ENCODE measurements at regions not wholly inside any gene's neighbourhood (a gene's known extent, or its start where the extent isn't known, plus 50 kb on each side); places are given as distances from the start of the nearest gene placed in this dataset.

DNA sequence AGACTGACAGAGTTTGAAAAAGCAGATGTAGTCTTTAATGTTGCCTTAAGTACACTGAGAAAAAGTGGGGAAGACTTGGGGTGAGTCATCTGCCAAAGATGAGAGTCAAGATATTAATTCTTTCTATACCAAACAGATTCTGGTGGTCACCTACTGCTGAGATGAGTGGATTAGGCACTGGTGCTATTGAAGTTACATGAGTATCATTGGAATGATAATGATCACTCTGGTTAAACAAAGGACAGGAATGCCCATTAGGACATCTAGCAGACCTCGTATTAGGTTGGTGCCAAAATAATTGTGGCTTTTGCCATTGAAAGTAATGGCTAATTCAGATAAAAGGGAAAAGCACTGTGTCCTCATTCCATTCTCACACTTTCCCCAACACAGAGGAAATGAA is 1588.9 kb downstream of the KCNT2 start:
- TF ChIP-seq, protein P1, sequence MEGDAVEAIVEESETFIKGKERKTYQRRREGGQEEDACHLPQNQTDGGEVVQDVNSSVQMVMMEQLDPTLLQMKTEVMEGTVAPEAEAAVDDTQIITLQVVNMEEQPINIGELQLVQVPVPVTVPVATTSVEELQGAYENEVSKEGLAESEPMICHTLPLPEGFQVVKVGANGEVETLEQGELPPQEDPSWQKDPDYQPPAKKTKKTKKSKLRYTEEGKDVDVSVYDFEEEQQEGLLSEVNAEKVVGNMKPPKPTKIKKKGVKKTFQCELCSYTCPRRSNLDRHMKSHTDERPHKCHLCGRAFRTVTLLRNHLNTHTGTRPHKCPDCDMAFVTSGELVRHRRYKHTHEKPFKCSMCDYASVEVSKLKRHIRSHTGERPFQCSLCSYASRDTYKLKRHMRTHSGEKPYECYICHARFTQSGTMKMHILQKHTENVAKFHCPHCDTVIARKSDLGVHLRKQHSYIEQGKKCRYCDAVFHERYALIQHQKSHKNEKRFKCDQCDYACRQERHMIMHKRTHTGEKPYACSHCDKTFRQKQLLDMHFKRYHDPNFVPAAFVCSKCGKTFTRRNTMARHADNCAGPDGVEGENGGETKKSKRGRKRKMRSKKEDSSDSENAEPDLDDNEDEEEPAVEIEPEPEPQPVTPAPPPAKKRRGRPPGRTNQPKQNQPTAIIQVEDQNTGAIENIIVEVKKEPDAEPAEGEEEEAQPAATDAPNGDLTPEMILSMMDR (IDR thresholded peaks at IDR 0.05), result no peak
- H3K27ac ChIP-seq, result no peak overlapping the region
- ATAC-seq (no peak), DNase-seq (no peak)
- no peak overlapping the region for H3K4me3 ChIP-seq
- intact Hi-C loops (cut with DNase I), result no loop called here
- 56 to 67% (median 60%) methylated on average over 1 of the region's 1 CpG for WGBS, 4 donors
- H3K4me1 ChIP-seq, result no peaks in the 10 kb centered on the region
- H3K27me3 ChIP-seq, result no peaks in the 10 kb centered on the region
- H3K36me3 ChIP-seq, result no peaks in the 10 kb centered on the region
- H3K9me3 ChIP-seq, result no peaks in the 10 kb centered on the region

GRCh38 chr1:195012995-195013394 is 1595.2 kb downstream of the KCNT2 start:
- Histone ChIP-seq H3K9me3 (no peaks in the 10 kb centered on the region), H3K27me3 (no peaks in the 10 kb centered on the region), H3K4me3 (no peak overlapping the region), H3K4me1 (no peaks in the 10 kb centered on the region), H3K27ac (no peak overlapping the region), H3K36me3 (no peaks in the 10 kb centered on the region)
- DNase-seq (no peak), ATAC-seq (no peak)
- 56 to 85% (median 68%) methylated on average over 5 of the region's 5 CpGs for WGBS, 4 donors
- TF ChIP-seq, protein P1 (IDR thresholded peaks at IDR 0.05), result no peak
- TF ChIP-seq POLR2A (IDR thresholded peaks at IDR 0.05), result no peak
- intact Hi-C loops (cut with DNase I), result no loop called here

GRCh38 chr1:195005338-195005737 is 1602.9 kb downstream of the KCNT2 start:
- 55 to 69% (median 60%) methylated on average over 3 of the region's 3 CpGs for WGBS, 4 donors

DNA sequence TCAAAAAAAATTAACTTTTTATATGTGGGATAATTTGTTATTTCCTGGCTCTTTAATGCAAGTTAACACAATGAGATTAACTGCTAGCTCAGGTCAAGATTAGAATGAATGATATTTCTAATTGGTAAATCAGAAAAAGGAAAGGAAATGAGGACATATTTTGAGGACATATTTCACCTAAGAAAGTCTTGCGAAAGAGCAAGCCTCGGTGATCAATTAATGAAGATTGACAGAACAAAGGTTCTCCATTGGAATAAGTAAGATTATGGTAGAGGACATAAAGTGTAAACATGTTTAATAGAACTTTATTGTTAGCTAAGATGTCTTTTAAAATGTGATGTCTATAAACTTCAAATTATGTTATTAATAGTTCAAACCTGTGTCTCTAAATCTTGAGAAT is 1617.8 kb downstream of the KCNT2 start:
- no peak overlapping the region for H3K4me3 ChIP-seq
- H3K4me1 ChIP-seq, result no peaks in the 10 kb centered on the region
- H3K27ac ChIP-seq, result no peak overlapping the region
- TF ChIP-seq POLR2A (IDR thresholded peaks at IDR 0.05), result no peak
- TF ChIP-seq, protein P1 (IDR thresholded peaks at IDR 0.05), result no peak
- intact Hi-C loops (cut with DNase I), result no loop called here
- ATAC-seq (no peak), DNase-seq (no peak)
- 63 to 85% (median 77%) methylated on average over 2 of the region's 2 CpGs for WGBS, 4 donors
- H3K36me3 ChIP-seq, result no peaks in the 10 kb centered on the region
- no peaks in the 10 kb centered on the region for H3K27me3 ChIP-seq
- no peaks in the 10 kb centered on the region for H3K9me3 ChIP-seq

More at GRCh38 chr1:195005338-195005737, 1602.9 kb downstream of the KCNT2 start:
- intact Hi-C loops (cut with DNase I), result no loop called here
- Histone ChIP-seq H3K4me3 (no peak overlapping the region), H3K27ac (no peak overlapping the region), H3K36me3 (no peaks in the 10 kb centered on the region), H3K9me3 (no peaks in the 10 kb centered on the region), H3K27me3 (no peaks in the 10 kb centered on the region), H3K4me1 (no peaks in the 10 kb centered on the region)
- DNase-seq (no peak), ATAC-seq (no peak)
- no peak for TF ChIP-seq POLR2A (IDR thresholded peaks at IDR 0.05)

GRCh38 chr1:194975913-194976312 is 1632.3 kb downstream of the KCNT2 start:
- H3K36me3 ChIP-seq, result no peaks in the 10 kb centered on the region
- ATAC-seq (no peak), DNase-seq (no peak)
- H3K4me3 ChIP-seq, result no peak overlapping the region
- WGBS, 4 donors, result 89 to 93% (median 89%) methylated on average over 1 of the region's 1 CpG
- TF ChIP-seq, protein P1 (IDR thresholded peaks at IDR 0.05), result no peak
- TF ChIP-seq POLR2A (IDR thresholded peaks at IDR 0.05), result no peak
- H3K9me3 ChIP-seq, result peaks cover 0 to 33% (median 0%) of the 10 kb centered on the region in 12 donors
- H3K27ac ChIP-seq, result no peak overlapping the region
- H3K4me1 ChIP-seq, result no peaks in the 10 kb centered on the region
- H3K27me3 ChIP-seq, result no peaks in the 10 kb centered on the region
- intact Hi-C loops (cut with DNase I), result no loop called here

Measured in heart left ventricle (tissue), 16 donors.